DND-41 (cell line): ENCODE measurements at regions not wholly inside any gene's neighbourhood (a gene's known extent, or its start where the extent isn't known, plus 50 kb on each side); places are given as distances from the start of the nearest gene placed in this dataset.

ENCODE experiments used
- ATAC-seq: fragments of 200-7000 bp; cut with Tn5 transposase; 3 replicates; pipeline ENCODE4 v1.9.1; 2021; ENCODE audit warnings: low read depth; ENCODE audit not compliant: insufficient read depth
- DNase-seq: peaks from one replicate; pipeline ENCODE4 v3.0.0-alpha.2; 2020
- H2AFZ ChIP-seq: 2 replicates; pipeline ENCODE4 v1.6.0; 2012; ENCODE audit warnings: low read depth, low read length
- H3K27ac ChIP-seq: 2 replicates; pipeline ENCODE4 v1.5.1; 2012; ENCODE audit warnings: low read length, inconsistent platforms
- H3K27me3 ChIP-seq: fragments of 200-600 bp; sonication (generic); 2 replicates; pipeline ENCODE4 v1.6.0; 2012; ENCODE audit warnings: low read length, mild to moderate bottlenecking, inconsistent platforms; ENCODE audit not compliant: insufficient read depth, poor library complexity
- H3K36me3 ChIP-seq: 2 replicates; pipeline ENCODE4 v1.5.1; 2012; ENCODE audit warnings: low read length, inconsistent platforms; ENCODE audit not compliant: insufficient read depth
- H3K4me1 ChIP-seq: 2 replicates; pipeline ENCODE4 v1.5.1; 2012; ENCODE audit warnings: mild to moderate bottlenecking, low read length; ENCODE audit not compliant: insufficient read depth
- H3K4me2 ChIP-seq: 2 replicates; pipeline ENCODE4 v1.6.0; 2012; ENCODE audit warnings: mild to moderate bottlenecking, moderate library complexity, low read length, inconsistent platforms; ENCODE audit not compliant: insufficient read depth
- H3K4me3 ChIP-seq, 2 experiments: fragments of 200-600 bp in 1 of 2; shearing (Covaris generic) in 1 of 2; 2 replicates each; pipeline ENCODE4 v1.5.1; 2012 to 2016; ENCODE audit warnings: inconsistent platforms in 2 of 2, low read length in 2 of 2, mild to moderate bottlenecking in 2 of 2, low read depth in 1 of 2, moderate library complexity in 1 of 2
- H3K79me2 ChIP-seq: 2 replicates; pipeline ENCODE4 v1.6.0; 2012; ENCODE audit warnings: low read length, inconsistent platforms; ENCODE audit not compliant: insufficient read depth
- H3K9ac ChIP-seq: 2 replicates; pipeline ENCODE4 v1.6.0; 2012; ENCODE audit warnings: low read depth, mild to moderate bottlenecking, inconsistent platforms, low read length, moderate library complexity
- H3K9me3 ChIP-seq: 2 replicates; pipeline ENCODE4 v1.5.1; 2012; ENCODE audit warnings: low read length, moderate library complexity, mild to moderate bottlenecking, inconsistent platforms; ENCODE audit not compliant: insufficient read depth, severe bottlenecking
- H4K20me1 ChIP-seq: 2 replicates; pipeline ENCODE4 v1.6.0; 2012; ENCODE audit warnings: low read length; ENCODE audit not compliant: insufficient read depth
- EZH2 ChIP-seq: IDR thresholded peaks from 3 replicates; pipeline ENCODE4 v1.6.1; 2012; ENCODE audit warnings: borderline replicate concordance, low read depth, mild to moderate bottlenecking, moderate library complexity, low read length, inconsistent platforms; ENCODE audit not compliant: severe bottlenecking
- TF ChIP-seq, protein P1 (sequence below): IDR thresholded peaks from 2 replicates; pipeline ENCODE4 v1.5.1; 2012; ENCODE audit warnings: borderline replicate concordance, low read length, moderate library complexity, mild to moderate bottlenecking; ENCODE audit not compliant: poor library complexity, severe bottlenecking; ENCODE audit errors: extremely low read depth

DNA sequence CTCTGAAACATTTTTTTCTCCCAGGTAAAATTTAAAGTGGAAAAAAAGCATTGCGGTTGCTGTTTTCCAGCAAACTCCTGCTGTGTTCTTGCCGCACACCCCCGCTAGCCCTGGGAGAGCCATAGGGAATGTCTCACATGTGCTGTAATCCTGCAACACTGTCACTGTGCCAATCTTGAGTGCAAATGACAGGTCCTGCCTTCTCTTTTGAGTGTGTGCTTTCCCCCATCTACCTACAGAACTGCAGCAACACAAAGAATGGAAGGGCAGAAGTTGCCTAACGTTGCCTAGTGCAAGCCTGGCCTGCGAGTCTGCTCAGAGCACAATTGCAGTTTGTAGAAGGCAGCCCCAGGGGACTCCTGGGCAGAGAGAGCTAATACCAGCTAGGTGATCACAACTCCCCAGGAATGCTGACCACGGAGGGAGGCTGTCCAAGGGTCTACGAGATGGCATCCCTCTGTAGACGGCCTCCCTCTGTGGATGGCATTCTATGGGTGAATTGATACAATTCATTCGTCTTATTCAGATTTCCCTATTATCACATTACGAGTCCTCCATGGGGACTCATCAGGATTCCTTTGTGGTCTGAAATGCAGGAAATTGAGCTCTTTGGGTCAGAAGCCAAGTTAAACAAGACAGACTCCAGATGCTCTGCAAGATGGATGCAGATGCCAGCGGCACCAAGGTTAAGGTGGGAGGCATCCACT is 172.6 kb upstream of the S1PR3 start:
- Histone ChIP-seq H3K4me3 (no peak overlapping the region), H3K27ac (no peak overlapping the region)
- ATAC-seq: no peak

GRCh38 chr9:88819476-88819875 is 171.8 kb upstream of the S1PR3 start:
- Histone ChIP-seq H3K27ac (no peak overlapping the region), H3K36me3 (no peaks in the 10 kb centered on the region), H3K9me3 (no peaks in the 10 kb centered on the region), H3K4me3 (no peak overlapping the region), H3K4me1 (no peaks in the 10 kb centered on the region), H2AFZ (no peak overlapping the region), H4K20me1 (0 out of 2 replicates have a peak, but pooled peaks cover 3% of the 10 kb centered on the region), H3K27me3 (no peaks in the 10 kb centered on the region), H3K79me2 (no peaks in the 10 kb centered on the region), H3K4me2 (no peak overlapping the region), H3K9ac (no peak overlapping the region)
- no peak for ATAC-seq
- TF ChIP-seq EZH2: no peak
- TF ChIP-seq, protein P1, sequence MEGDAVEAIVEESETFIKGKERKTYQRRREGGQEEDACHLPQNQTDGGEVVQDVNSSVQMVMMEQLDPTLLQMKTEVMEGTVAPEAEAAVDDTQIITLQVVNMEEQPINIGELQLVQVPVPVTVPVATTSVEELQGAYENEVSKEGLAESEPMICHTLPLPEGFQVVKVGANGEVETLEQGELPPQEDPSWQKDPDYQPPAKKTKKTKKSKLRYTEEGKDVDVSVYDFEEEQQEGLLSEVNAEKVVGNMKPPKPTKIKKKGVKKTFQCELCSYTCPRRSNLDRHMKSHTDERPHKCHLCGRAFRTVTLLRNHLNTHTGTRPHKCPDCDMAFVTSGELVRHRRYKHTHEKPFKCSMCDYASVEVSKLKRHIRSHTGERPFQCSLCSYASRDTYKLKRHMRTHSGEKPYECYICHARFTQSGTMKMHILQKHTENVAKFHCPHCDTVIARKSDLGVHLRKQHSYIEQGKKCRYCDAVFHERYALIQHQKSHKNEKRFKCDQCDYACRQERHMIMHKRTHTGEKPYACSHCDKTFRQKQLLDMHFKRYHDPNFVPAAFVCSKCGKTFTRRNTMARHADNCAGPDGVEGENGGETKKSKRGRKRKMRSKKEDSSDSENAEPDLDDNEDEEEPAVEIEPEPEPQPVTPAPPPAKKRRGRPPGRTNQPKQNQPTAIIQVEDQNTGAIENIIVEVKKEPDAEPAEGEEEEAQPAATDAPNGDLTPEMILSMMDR: no peak
- no peak for DNase-seq

More for the DNA sequence above, 172.6 kb upstream of the S1PR3 start:
- Histone ChIP-seq H4K20me1 (0 out of 2 replicates have a peak, but pooled peaks cover 3% of the 10 kb centered on the region), H3K4me2 (no peak overlapping the region), H3K4me1 (no peaks in the 10 kb centered on the region), H3K79me2 (no peaks in the 10 kb centered on the region), H3K36me3 (no peaks in the 10 kb centered on the region), H3K27me3 (no peaks in the 10 kb centered on the region), H3K9me3 (no peaks in the 10 kb centered on the region), H2AFZ (no peak overlapping the region), H3K9ac (no peak overlapping the region)
- TF ChIP-seq EZH2: no peak
- TF ChIP-seq, protein P1: no peak
- DNase-seq: no peak

GRCh38 chr9:88820055-88820454 is 171.2 kb upstream of the S1PR3 start:
- no peak for ATAC-seq

More at GRCh38 chr9:88820055-88820454, 171.2 kb upstream of the S1PR3 start:
- Histone ChIP-seq H3K27ac (no peak overlapping the region), H3K27me3 (no peaks in the 10 kb centered on the region), H2AFZ (no peak overlapping the region), H3K9me3 (no peaks in the 10 kb centered on the region), H3K36me3 (no peaks in the 10 kb centered on the region), H3K9ac (no peak overlapping the region), H4K20me1 (0 out of 2 replicates have a peak, but pooled peaks cover 3% of the 10 kb centered on the region), H3K4me1 (no peaks in the 10 kb centered on the region), H3K4me2 (no peak overlapping the region), H3K79me2 (no peaks in the 10 kb centered on the region), H3K4me3 (no peak overlapping the region)
- no peak for DNase-seq
- TF ChIP-seq EZH2: no peak
- TF ChIP-seq, protein P1: no peak
